LNCAP (cell line): ENCODE measurements at regions not wholly inside any gene's neighbourhood (a gene's known extent, or its start where the extent isn't known, plus 50 kb on each side); places are given as distances from the start of the nearest gene placed in this dataset.

ENCODE experiments used
- TF ChIP-seq, protein P1 (sequence below): fragments of 450-650 bp; IDR thresholded peaks from 2 replicates; pipeline ENCODE4 v1.5.1; 2017; ENCODE audit warnings: mild to moderate bottlenecking

DNA sequence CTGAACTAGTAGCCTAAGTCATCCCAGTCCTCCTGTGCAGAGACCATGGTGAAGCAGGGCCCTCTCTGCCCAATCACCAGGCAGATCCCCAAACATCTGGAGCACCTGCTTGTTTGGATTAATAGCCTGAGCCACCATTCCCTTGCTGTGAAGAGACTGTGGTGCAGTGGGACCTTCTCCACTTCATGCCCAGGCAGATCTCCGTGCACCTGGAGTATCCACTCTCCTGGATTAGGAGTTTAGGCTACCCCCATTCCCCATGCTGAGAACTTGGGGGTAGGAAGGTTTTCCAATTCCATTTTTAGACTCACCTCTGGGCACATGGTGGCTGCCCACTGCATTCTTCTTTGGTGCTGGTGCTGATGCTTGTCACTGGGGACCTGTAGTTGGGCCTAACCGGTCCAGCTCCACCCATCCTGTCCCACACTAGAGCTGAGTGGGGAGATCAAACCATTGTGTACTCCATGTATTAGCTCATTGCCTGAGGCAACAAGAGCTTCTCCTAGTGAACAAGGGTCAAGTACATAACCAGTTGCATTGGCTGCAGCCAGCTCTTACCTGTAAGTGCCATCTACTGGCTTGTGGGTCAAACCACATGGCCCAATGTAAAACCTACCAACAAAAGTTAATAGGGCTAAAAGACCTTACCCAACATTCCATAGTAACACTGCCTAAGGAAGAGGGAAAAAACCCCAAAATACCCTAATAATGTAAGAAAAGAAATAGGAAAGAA lies 382.5 kb upstream of the CBLB start:
- TF ChIP-seq, protein P1, sequence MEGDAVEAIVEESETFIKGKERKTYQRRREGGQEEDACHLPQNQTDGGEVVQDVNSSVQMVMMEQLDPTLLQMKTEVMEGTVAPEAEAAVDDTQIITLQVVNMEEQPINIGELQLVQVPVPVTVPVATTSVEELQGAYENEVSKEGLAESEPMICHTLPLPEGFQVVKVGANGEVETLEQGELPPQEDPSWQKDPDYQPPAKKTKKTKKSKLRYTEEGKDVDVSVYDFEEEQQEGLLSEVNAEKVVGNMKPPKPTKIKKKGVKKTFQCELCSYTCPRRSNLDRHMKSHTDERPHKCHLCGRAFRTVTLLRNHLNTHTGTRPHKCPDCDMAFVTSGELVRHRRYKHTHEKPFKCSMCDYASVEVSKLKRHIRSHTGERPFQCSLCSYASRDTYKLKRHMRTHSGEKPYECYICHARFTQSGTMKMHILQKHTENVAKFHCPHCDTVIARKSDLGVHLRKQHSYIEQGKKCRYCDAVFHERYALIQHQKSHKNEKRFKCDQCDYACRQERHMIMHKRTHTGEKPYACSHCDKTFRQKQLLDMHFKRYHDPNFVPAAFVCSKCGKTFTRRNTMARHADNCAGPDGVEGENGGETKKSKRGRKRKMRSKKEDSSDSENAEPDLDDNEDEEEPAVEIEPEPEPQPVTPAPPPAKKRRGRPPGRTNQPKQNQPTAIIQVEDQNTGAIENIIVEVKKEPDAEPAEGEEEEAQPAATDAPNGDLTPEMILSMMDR = no peak

DNA sequence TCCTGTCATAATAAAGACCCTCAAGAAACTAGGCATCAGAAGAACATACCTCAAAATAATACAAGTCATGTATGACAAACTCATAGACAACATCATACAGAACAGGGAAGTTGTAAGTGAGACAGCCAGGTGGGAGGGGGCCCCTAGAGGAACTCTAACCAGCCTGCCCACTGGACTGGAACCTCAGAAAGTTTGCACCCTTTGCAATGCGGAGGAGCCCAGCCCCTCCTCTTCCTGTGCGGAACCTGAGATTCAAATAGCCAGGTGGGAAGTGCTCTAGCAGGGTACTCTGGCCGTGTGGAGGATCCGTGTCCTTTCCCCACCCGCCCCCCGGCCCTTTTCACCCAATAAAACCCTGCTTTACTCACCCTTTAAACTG lies 387.0 kb upstream of the CBLB start:
- TF ChIP-seq, protein P1 = no peak

DNA sequence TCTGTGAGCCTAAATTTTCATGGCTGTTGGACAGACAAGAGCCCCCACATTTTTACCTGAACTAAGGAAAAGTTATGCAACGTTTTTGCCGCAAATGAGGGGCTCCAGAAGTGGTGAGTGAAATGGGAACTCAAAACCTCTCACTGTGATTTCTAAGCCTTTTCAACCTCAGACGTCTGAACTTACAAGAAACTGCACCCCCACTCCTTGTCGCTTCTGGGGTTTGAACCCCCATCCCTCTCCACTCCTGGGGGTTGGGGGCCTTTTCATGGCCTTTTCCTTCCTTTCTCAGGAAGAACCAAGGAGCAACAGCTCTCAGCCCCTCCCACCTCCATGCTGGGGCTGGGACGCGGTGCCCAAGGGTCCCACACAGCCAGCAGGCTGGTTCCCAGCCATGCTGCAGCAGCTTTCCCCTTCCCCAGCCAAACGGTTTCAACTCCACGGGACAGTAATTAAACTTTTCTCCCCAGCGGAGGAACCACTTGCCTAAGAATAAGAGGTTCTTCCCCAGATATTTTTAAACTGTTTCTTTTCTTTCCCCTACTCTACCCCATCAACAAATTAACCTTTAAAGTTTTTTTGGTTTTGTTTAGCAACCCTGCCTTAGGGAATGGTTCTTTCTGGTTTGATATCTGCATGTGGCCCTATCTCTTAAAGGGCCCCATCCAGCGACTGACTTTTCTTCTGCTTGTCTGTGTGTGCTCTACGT lies 387.6 kb upstream of the CBLB start:
- TF ChIP-seq, protein P1 = no peak

DNA sequence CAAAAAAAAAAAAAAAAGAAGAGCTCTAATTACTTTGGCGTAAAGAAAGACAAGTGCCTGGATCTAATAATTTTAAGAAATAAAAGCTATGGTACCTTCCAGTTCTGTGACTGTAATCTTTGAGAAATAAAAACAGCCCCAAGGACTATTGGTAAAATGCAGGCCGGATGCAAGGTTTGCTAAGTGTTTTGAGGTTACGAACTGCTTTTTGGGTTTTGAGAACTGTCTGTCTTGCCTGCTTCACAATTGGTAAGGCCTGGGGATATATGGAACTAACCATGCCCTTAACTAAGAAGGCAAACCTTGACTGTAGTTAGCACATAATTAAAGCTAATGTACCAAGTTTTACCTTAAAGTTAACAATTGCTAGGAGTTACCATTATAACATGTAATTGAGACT lies 388.4 kb upstream of the CBLB start:
- TF ChIP-seq, protein P1 = no peak

DNA sequence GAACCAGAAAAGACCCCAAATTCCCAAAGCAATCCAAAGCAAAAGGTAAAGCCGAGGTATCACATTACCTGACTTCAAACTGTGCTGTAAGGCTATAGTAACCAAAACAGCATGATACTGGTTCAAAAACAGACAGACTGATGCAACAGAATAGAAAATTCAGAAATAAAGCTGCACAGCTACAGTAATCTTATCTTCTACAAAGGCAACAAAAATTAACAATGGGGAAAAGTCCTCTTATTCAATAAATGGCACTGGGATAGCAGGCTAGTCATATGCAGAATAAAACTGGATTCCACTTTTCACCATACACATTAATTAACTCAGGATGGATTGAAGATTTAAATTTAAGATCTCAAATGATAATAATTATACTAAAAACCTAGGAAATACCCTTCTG lies 392.6 kb upstream of the CBLB start:
- TF ChIP-seq, protein P1 = no peak

DNA sequence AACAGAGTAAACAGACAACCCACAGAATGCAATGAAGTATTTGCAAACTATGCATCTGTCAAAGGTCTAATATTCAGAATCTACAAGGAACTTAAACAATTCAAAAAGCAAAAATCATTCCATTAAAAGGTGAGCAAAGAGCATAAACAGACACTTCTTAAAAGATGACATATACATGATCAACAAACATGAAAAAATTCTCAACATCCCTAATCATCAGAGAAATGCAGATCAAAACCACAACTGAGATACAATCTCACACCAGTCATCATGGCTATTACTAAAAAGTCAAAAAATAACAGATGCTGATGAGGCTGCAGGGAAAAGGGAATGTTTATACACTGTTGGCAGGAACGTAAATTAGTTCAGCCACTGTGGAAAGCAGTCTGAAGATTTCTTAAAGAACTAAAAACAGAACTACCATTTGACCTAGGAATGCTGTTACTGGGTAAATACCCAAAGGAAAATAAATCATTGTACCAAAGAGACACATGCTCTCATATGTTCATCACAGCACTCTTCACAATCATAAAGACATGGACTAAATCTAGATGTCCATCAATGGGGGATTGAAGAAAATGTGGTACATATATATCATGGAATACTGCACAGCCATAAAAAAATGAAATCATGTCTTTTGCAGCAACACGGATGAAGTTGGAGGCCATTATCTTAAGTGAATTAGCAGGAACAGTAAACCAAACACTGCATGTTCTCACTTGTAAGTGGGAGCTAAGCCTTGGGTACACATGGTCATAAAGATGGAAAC lies 393.3 kb upstream of the CBLB start:
- TF ChIP-seq, protein P1 = no peak

DNA sequence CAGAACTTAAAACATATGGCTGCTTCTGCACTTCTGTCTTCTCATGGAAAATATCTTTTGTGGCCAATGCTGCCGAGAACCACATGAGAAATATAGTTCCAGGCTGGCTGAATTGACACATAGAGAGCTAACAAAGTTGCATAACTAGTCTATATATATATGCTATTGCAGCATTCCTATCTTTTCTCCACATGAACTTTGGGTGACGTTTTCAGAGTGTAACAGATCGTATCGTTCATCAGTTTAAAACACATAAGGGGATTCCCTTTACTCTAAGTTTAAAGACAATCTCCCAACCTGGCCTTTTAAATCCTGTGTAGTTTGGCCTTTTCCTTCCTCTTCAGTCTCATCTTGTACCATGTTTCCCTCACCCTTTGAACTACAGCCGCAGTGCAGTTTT lies 394.2 kb upstream of the CBLB start:
- TF ChIP-seq, protein P1 = no peak
